HEK293 (cell line): ENCODE measurements at regions not wholly inside any gene's neighbourhood (a gene's known extent, or its start where the extent isn't known, plus 50 kb on each side); places are given as distances from the start of the nearest gene placed in this dataset.

Experiments
- KLF16 ChIP-seq: fragments of 450-650 bp; formaldehyde crosslinking; IDR thresholded peaks from 2 replicates; pipeline ENCODE4 v1.5.1; 2017; ENCODE audit warnings: missing biosample characterization, missing genetic modification characterization
- ZNF670 ChIP-seq: fragments of 450-650 bp; formaldehyde crosslinking; IDR thresholded peaks from 2 replicates; pipeline ENCODE4 v1.5.1; 2016; ENCODE audit warnings: missing biosample characterization, missing genetic modification characterization, low read depth
- ZNF785 ChIP-seq: fragments of 450-650 bp; formaldehyde crosslinking; IDR thresholded peaks from 2 replicates; pipeline ENCODE4 v1.5.1; 2016; ENCODE audit warnings: missing biosample characterization, missing genetic modification characterization
- TF ChIP-seq, protein P1 (sequence below): fragments of 450-650 bp; formaldehyde crosslinking; IDR thresholded peaks from 2 replicates; pipeline ENCODE4 v1.5.1; 2016; ENCODE audit warnings: missing biosample characterization, missing genetic modification characterization

DNA sequence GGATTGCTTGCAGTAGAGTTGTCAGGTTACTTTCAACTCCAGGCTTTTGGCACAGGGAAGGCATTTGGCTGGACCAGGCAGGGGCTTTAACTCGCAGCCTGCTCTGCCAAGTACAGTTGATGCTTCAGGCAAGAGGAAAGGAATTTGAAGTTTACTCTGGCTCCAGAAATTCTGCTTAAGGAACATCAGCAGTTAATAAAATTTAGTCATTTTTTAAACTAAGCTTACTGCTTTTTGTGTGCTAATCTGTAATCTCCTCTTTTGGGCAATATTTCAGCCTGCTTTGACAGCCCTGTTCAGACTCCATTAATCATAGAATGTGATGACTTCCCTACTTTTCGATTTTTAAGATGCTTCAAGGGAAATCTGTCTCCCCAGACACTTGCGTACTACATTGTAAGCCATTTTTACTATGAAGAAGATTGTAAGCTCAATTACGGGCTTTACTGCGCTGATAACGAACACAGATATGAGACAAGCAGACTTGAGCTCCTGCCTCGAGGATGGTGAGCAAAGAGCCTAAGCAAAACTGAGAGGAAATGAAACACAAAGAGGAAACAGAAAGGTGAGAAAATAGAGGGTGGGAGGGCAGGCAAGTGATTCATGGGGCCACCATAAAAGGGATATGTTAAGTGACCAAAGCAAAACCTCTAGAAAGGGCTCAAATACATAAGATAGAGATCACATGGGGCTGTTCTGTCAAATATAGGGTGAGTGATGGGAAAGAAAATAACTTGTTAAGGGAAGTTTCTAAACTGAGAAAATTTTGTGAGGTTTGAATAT lies 76.6 kb upstream of the VAV3 start:
- TF ChIP-seq ZNF785 (tag by site-specific recombination) (no peak), KLF16 (tag by site-specific recombination) (no peak), ZNF670 (no peak)
- TF ChIP-seq, protein P1, sequence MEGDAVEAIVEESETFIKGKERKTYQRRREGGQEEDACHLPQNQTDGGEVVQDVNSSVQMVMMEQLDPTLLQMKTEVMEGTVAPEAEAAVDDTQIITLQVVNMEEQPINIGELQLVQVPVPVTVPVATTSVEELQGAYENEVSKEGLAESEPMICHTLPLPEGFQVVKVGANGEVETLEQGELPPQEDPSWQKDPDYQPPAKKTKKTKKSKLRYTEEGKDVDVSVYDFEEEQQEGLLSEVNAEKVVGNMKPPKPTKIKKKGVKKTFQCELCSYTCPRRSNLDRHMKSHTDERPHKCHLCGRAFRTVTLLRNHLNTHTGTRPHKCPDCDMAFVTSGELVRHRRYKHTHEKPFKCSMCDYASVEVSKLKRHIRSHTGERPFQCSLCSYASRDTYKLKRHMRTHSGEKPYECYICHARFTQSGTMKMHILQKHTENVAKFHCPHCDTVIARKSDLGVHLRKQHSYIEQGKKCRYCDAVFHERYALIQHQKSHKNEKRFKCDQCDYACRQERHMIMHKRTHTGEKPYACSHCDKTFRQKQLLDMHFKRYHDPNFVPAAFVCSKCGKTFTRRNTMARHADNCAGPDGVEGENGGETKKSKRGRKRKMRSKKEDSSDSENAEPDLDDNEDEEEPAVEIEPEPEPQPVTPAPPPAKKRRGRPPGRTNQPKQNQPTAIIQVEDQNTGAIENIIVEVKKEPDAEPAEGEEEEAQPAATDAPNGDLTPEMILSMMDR, result no peak
